Right lobe of liver (tissue), 4 donors: ENCODE measurements at regions not wholly inside any gene's neighbourhood (a gene's known extent, or its start where the extent isn't known, plus 50 kb on each side); places are given as distances from the start of the nearest gene placed in this dataset.

ENCODE experiments used
- POLR2A ChIP-seq: fragments of 450-650 bp; IDR thresholded peaks from one replicate; pipeline ENCODE4 v1.6.1; 2017; ENCODE audit warnings: antibody characterized with exemption, mild to moderate bottlenecking
- TF ChIP-seq, protein P1 (sequence below), 4 donors: fragments of 200-600 bp in 3 of 4; fragments of 450-650 bp in 1 of 4; IDR thresholded peaks; one replicate each; pipeline versions ENCODE4 v1.5.1 to v1.8.0; 2016 to 2022; ENCODE audit warnings: antibody characterized with exemption in 4 of 4, mild to moderate bottlenecking in 2 of 4
- donor health status: DM: no; HTN: no; CAD: no.
- donor health status: DM: no; HTN: no; CAD: no.
- donor health status: DM: no; HTN: yes; CAD: no.

DNA sequence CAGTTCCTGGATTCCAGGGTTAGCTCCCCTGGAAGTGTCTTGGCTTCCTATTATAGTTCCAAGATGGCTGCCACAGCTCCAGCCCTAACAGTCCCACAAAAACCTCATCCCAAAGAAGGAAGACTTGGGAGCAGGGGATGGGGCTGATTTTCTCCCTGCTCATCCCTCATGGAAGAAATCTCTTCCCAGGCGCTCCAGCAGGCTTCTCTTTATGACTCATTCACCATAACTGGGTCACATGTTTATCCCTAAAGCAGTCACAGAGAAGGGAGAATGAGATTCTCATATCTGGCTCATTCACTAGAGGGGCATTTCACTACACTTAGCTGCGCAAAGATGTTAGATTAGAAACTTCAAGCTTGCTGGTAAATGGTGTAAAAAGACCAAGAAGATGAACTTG, 206.5 kb upstream of the IRX3 start:
- TF ChIP-seq, protein P1, sequence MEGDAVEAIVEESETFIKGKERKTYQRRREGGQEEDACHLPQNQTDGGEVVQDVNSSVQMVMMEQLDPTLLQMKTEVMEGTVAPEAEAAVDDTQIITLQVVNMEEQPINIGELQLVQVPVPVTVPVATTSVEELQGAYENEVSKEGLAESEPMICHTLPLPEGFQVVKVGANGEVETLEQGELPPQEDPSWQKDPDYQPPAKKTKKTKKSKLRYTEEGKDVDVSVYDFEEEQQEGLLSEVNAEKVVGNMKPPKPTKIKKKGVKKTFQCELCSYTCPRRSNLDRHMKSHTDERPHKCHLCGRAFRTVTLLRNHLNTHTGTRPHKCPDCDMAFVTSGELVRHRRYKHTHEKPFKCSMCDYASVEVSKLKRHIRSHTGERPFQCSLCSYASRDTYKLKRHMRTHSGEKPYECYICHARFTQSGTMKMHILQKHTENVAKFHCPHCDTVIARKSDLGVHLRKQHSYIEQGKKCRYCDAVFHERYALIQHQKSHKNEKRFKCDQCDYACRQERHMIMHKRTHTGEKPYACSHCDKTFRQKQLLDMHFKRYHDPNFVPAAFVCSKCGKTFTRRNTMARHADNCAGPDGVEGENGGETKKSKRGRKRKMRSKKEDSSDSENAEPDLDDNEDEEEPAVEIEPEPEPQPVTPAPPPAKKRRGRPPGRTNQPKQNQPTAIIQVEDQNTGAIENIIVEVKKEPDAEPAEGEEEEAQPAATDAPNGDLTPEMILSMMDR (IDR thresholded peaks at IDR 0.05), result no peak
- TF ChIP-seq POLR2A, result no peak
